Inflammatory macrophage treated with lipopolysaccharide for 1 hour (primary cell): ENCODE measurements at regions not wholly inside any gene's neighbourhood (a gene's known extent, or its start where the extent isn't known, plus 50 kb on each side); places are given as distances from the start of the nearest gene placed in this dataset.

Source experiments
- DNase-seq, 2 donors: peaks; one replicate each; pipeline ENCODE4 v3.0.0-alpha.2; 2020 to 2022

DNA sequence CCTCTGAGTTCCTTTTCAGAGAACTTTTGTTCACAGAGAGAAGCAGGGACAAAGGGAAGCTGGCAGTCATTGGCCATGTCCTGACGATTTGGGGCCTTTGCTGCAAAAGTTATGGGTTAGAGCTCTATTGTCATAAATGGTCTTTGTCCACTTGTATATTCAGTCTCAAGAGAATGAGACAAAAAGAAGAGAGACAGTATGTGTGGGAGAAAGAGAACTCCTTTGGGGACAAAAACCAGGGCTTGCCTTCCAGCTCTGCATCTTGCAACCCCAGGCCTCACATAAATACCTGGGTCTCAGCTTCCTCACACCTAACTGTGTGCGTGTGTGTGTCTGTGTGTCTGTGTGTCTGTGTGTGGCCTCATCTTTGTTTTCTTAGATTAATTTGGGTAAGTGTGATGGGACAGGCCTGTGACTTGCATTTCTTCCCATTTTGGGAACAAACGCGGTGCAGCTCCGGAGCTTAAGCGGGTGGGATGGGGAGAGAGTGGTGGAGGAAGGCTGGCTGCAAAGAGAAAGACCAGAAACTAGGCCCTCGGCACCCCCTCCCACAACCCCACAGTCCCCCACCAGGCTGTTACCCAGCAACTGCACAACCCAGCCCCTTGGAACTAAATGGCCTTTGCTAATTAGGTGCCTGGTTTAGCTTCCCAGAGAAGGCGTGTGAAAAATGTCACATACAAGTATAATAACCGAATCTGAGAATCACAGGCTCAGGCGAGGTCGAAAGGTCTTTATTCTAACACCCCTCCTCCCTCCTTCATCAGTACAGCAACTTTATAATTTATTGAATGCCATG, 376.9 kb downstream of the CDK5RAP2 start:
- DNase-seq: no peak

DNA sequence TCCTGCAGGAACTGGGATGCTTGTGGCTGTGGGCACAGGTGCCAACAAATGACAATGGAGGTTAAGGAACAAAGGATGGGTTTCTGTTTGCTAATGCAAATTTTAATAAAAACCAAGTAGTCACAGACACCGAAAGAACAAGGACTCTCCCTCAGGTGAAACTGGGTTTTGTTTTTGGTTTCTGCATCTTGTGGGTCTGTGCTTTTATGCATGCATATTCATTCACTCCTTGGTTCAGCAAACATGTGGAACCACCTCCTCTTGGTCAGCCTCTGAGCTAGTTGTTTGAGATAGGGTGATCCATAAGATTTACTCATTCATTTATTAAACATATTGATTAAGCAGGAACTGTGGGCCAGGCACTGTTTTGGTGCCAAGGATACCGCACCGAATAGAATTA, 381.9 kb downstream of the CDK5RAP2 start:
- no peak for DNase-seq

DNA sequence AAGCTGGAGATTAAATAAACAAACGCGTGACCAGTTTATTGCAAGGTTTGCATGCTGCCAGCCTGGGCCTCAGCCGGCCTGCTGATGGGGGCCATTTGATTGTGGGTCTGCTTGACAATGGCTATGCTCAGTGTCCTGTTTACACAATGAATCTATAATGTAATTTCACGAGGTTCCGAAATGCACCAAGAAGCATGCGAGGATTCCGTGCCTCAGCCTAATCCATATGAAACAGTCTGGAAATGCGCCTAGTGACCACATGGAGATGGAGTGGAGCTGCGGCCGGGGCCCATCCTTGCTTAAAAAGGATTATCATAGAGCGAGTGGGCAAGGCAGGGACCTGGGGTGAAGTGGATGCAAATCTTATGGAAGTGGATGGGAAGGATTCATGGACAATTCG, 382.4 kb downstream of the CDK5RAP2 start:
- no peak for DNase-seq

DNA sequence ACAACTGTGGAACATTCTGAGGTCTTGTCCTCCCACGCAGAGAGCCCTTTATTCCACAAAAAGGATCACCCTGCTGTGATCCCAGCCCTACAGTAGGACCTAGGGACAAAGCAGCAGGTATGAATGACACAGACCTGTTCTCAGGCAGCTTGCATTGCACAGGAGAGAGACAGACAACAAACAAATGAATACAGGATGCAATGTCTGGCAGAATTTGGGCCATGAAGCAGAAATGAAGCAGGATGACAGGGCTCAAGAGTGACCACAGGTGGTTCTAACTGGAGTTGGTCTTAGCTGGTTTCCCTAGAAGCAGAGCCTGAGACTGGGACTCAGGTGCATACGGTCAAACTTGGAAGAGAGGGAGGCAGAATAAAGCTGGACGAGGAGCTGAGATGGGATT, 388.8 kb downstream of the CDK5RAP2 start:
- DNase-seq: no peak

DNA sequence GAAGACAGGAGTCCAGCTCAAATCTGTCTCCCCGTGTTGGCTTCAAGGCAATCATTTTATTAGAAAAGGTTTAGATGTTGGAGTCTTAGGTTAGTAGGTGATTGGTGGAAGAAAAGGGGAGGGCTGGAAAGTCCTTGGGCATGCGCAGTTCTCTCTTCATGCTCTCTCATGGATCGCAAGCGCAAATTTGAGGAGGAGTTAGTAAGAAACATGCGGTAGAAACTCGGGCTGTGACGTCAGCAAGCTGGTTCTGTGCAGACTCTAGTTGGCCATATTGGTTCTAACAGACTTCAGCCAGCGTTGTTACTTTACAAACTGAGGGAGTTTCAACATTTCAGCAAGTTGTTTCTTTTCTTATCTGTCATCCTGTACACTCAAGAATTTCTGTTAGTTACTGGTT, 392.2 kb downstream of the CDK5RAP2 start:
- DNase-seq: no peak

DNA sequence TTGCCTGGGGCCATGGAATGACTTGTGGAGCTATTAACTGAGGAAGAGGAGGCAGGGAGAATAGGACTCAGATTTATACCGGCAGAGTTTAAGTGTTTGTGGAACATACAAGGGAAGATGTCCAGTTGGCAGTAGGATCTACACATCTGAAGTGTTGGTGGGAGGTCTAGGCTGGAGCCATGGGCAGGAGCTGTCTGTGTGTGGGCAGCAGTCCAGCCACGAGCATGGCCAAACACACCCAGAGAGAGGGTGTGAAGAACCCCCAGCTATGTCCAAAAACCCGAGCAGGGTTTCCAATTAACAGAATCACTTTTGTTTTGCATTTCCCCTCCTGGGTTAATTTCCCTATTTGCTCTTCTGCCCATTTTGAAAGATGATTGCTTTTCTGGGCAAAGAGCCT, 393.7 kb downstream of the CDK5RAP2 start:
- no peak for DNase-seq

DNA sequence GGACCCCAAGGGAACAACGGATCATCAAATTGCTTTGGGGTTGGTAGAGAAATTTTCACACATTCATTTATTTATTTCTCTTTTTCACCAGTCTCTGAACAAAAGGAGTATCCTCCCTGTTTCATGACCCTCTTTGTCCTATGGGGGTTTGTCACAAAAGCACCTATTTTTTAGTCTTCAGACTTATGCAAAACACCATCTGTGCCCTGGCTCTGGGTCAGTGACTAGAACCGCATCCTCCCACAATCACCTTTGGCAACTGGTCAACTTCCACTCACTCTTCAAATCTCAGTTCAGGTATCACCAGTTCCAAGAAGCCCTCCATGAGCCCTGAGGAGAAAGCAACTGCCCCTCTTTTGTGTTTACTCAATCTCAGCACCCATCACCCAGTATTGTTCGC, 395.7 kb downstream of the CDK5RAP2 start:
- no peak for DNase-seq

DNA sequence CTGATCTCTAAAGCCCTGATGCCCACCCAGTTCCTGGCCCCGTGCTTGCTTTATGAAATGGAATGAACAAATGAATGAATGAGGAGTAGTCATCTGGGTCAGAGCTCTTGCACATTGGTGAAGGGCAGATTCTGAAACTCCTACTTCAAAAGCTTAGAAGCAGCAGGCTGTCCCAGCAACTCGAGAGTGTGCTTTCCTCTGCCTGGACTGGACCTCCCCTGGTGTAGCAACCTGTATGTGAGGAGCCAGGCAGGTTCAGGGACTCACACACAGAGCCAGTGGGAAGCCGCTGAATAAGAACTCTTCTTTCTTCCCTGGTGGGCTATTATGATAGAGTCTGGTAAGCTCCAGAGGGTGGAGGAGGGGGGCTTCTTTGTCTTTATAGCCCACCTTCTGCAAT, 396.4 kb downstream of the CDK5RAP2 start:
- no peak for DNase-seq

DNA sequence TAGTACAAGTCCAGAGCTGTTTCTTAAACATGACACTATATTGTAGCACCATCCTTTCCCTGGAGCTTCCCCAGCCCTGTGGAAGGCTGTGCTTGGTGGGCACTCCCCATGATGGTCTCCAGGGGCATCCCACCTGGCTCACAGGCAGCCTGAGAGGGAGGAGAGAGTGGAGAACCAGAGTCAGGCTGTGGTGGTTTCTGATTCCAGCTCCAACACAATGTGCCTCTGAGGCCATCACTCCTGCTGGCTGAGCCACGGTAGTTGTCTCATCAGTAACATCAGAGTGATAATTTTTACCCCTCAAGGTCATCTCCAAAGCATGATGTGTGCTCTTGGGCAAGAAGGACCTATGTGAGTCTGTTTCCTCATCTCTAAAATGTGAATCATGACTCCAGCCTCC, 398.0 kb downstream of the CDK5RAP2 start:
- DNase-seq: no peak

DNA sequence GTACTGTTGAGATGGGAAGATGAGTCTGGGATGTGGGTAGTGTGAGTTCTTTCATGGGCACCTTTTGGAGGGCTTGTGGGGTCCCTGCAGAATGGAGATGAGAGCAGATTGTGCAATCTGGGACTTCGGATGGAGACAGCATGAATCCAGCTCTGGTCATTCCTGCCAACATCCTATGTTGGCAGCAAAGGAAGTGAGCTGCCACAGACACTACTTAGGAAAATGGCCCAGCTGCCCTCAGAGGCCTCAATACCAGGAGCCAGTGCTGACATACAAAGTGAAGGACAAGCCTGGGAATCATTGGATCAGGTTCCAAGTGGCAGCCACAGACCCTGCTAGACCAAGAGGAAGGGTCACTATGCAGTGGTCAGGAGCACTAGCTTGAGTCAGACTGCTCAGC, 402.8 kb downstream of the CDK5RAP2 start:
- no peak for DNase-seq

DNA sequence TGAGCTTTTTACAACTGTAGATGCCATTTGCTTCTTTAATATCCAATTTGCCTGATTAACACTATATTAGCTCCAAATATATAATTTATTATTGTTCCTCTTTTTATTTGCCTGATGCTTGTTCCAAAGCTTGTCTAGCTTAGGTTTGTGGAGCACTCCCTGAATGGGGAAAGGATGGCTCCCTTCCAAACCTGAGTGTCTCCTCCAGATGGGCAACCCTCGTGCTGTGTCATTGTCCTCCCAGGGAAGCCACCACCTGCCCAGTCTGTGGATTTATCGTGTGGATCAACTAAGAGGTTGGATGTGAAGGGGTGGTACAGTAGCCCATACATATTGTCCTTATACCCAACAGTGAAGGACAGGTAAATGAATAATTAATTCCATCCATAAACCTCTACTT, 404.9 kb downstream of the CDK5RAP2 start:
- no peak for DNase-seq

DNA sequence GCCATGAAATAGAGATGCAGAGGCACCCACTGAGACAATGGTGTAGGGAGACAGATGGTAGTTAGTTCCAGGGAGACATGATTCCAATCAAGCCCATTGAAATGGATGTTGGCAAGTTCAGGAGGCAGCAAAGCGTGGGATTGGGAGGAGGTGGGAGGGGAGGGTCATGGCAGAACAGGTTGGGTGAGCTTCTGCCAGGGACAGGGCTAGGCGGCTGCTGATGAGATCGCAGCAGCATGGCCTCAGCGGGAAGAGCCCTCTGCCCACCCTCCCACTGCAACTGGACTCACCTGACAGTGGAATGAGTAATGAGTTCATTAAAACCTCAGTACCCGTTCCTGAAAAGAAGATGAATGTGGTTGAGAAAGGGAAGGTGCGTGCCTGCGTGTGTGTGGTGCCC, 418.2 kb downstream of the CDK5RAP2 start:
- DNase-seq: no peak

DNA sequence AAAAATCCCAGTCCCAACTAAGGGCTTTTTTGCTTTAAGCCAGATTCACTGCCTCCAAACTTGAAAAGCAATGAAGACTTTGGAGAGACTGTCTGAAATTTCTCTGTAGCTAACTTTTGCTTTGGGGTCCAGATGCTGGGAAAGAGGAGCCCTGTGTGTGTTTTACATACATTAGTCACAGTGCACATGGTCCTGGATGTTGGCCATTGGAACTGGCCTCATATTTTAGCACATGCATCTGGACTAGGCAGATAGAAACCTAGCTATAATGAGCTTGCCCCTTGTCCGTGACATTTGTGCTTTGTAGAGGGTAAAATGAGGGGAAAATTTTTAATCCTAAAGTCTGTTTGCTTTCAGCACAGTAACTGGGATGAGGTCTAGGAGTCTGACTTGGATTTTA, 421.7 kb downstream of the CDK5RAP2 start:
- no peak for DNase-seq

DNA sequence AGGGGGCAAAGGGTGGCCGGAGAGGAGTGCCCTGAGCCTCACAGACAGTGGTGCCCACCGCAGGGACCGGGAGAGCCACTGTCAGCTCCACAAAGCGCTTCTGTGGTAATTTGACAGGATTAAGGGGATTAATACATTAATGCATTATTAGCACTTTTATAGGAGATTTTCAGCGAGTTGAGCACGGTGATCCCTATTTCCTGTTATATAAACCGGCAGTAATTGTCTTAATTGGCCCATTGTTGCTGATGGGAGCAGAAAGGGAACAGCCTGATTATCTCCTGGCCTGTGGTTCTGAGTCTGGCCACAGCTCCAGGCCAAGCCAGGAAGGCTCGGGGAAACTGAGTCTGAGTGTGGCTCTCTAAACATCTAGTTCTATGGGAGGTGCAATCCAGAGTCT, 423.6 kb downstream of the CDK5RAP2 start:
- no peak for DNase-seq

DNA sequence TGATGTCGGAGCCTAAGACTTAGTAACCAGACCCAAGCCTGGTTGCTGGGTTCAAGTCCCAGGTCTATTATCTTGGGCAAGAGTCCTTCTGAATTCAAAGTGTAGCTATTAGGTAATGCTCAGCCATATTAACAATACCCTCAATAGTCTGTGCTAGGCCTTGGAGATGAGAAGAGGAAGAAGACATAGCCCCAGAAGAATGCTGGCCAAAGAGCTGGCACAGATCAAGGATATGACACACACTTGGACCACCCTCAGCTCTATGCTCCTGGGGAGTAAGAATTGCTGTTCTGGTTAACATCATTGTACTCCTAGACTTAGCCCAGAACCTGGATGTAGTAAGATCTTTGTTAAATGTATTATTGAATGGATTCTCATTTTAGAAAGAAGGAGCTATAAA, 426.7 kb downstream of the CDK5RAP2 start:
- DNase-seq: no peak

DNA sequence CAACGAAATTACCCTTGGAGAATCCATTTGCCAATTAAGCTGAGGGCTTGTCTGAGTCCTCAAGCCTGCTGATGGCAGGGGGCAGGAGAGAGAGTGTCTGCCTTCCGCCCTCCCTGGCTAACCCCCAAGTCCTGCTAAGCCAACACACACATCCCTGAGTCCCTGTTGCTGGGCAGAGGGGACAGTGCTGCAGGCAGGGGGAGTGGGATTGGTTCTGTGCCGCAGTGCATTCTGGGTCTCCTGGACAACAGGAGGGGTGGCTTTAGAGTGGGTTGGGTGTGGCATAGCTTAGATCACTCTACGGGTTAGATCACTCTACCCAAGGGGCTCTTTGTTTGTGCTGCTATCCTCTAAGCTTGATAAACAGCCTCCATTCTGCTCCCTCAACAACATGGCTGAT, 427.7 kb downstream of the CDK5RAP2 start:
- no peak for DNase-seq

DNA sequence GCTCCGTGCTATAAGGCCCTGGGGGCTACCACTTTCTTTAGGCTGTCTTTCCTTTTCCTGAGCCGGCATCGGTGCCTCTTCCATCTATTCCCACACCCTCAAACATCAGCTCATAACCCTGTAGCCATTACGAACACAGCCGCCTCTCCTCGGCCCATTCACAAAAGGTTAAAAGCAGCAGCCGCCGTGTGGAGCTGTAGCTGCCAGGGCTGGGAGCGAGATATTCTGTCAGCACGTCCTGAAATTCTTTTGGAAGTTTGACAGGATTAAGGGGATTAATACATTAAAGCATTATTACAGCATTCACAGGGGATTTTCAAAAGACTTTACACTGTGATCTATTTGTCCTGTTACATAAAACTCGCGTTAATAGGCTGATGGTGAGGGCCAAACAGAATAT, 428.2 kb downstream of the CDK5RAP2 start:
- DNase-seq: no peak

DNA sequence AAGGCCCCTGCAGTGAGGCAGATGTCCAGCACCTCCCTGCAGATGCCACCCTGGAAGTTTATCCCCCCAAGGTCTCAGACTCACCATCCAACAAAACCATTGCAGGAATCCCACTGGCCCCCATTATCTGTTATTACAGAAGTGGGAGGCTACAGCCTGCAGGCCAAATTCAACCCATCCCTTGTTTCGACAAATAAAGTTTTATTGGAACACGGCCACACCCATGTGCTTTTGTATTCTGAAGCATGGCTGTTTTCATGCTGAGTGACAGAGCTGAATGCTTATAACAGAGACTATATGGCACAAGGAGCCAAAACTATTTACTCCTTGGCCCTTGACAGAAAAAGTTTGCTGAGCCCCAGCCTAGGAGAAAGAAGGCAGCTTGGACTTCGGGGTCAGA, 428.8 kb downstream of the CDK5RAP2 start:
- DNase-seq: no peak

DNA sequence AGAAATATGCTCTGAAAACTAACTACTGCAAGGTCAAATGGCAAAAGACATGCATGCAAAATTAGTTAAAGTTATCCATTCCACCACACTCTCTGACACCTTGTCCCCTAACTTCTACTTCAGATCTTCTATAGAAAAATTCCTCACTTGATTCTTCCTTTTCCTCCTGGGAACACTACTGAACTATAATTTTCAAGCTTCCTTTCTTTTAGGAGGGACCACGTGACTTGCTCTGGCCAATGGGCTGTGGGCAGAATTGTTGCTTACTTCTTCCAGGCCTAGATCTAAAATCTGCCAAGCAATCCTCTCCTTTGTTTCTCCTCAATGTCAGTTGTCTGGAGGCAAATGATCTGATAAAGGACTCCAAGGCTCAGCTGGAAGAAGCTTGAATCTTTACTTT, 441.0 kb downstream of the CDK5RAP2 start:
- no peak for DNase-seq

DNA sequence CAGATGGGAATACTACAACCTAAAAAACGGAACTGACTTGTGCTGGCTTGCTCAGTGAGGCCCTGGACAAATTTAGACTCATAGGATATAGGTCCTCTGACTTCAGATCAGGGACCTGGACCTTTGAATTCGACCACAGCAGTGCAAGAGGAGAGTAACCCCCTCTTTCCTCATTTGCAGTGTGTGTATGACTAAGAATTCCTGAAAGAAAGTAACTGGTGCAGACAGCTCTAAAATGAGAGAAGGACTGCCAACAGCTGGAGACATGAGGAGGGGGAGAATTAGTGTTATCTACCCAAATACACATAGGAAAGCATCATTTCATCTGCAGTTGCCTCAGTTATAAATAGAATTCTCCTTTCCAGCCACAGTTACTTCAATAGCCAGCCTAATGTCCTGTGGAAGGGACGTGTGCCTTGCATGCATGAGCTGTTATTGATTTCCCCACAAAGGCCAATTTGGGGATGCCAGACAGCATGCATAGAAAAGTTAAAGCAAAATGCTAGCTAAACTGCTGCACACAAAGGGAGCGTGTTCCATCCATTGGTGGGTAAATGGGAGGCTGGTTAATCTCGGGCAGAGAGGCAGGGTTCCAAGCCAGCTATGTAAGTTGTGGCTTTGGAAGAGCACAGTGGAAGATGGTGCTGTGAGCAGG, 442.7 kb downstream of the CDK5RAP2 start:
- no peak for DNase-seq

DNA sequence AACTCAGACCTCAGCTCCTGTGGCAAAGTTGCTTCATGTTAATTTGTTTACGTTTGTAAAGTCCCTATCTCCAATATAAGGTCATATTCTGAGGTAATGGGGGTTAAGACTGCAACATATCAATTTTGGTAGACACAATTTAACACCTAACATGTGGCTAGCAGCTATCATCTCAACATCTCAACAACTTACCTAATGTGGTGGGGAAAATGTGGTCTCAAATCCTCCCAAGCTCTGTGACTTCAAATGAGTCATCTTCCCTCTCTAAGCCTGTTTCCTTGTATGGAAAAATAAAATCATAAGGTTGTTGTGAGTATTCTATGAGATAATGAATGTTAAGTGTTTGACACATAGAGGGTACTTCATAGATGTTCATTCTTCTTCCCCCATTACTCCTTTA, 443.3 kb downstream of the CDK5RAP2 start:
- no peak for DNase-seq

DNA sequence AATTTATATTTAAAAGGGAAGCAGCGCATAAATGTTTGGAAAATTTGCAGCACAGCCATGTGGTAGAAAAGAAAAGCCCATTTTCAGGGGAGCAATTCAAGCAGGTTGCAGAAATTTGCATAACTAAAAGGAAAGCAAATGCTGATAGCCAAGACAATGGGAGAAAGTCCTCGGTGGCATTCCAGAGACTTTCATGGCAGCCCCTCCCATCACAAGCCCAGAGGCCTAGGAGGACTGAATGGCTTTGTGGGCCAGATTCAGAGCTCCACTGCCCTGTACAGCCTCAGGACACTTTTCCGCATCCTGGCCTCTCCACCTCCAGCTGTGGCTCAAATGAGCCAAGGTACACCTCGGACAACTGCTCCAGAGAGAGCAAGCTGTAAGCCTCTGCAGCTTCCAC, 462.9 kb downstream of the CDK5RAP2 start:
- DNase-seq: no peak

DNA sequence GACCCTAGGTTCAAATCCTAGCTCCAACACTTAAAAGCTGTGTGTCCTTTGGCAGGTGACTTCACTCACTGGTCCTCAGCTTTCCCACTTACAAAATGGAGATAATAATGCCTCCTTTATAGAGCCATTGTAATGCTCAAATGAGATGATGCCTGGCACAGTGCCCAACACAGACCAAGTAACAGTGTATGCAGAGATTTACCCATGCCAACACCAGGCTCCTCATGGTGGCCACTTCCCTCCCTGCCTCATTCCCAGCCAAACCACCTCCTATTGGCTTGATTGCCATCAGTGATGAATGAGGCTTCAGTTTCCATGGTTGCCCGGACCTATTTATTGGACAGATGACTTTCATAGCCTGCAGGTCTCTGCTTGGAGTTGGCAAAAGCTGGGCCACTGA, 469.4 kb downstream of the CDK5RAP2 start:
- DNase-seq: no peak

DNA sequence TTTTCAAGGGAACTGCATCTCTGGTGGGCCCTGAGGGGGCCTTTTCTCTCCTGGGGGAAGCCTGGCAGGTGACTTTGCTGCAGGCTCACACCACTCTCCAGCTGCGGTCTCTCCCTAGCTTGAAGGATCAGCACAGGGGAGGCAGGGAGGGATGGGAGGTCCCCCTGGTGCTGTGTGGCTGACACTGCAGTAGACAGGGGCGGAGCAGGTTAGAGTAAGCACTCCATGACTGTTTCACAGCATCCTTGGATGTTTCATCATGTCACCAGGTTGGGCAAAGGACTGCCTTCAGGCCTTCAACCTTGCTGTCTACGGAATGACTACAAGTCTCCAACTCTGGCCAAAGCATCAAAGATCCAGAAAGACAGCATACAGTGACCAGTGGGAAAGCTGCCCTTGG, 470.7 kb downstream of the CDK5RAP2 start:
- DNase-seq: no peak

DNA sequence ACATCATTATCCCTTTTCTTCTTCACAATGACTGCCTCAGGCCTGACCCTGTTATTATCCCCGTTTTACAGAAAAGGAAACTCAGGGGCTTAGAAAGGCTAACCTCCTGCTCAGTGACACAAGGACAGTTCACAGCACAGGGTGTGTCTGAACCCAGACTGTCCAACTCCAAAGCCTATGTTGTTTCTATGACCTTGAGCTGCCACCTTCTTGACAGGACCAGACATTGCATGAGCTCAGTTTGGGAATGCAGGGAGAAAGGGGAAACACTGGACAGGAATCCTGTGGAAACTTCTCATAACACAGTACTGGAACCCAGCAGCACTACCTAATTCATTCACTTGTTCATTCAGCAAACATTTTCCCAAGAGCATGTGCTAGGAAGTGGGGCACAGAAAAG, 472.8 kb downstream of the CDK5RAP2 start:
- no peak for DNase-seq
